GM23338 (cell line): ENCODE measurements at regions not wholly inside any gene's neighbourhood (a gene's known extent, or its start where the extent isn't known, plus 50 kb on each side); places are given as distances from the start of the nearest gene placed in this dataset.

ENCODE experiments used
- ATAC-seq: fragments of 200-7000 bp; cut with Tn5 transposase; 3 replicates; pipeline ENCODE4 v1.9.1; 2020
- DNase-seq: peaks from one replicate; pipeline ENCODE4 v3.0.0-alpha.2; 2015; ENCODE audit warnings: low spot score
- H2AFZ ChIP-seq: fragments of 200-600 bp; sonication (generic); 2 replicates; pipeline ENCODE4 v1.8.0; 2016; ENCODE audit warnings: antibody characterized with exemption, mild to moderate bottlenecking, moderate library complexity
- H3F3A ChIP-seq: fragments of 200-600 bp; sonication (generic); replicated peaks from 2 replicates; pipeline ENCODE4 v1.8.0; 2017; ENCODE audit warnings: antibody characterized with exemption, mixed run types, low read depth
- H3K27ac ChIP-seq: fragments of 200-600 bp; sonication (generic); 2 replicates; pipeline ENCODE4 v1.6.1; 2016; ENCODE audit warnings: low read depth
- H3K27me3 ChIP-seq: fragments of 200-600 bp; sonication (generic); 2 replicates; pipeline ENCODE4 v1.8.0; 2016; ENCODE audit warnings: mild to moderate bottlenecking, mixed run types, moderate library complexity; ENCODE audit not compliant: insufficient read depth
- H3K36me3 ChIP-seq: fragments of 200-600 bp; sonication (generic); 2 replicates; pipeline ENCODE4 v1.8.0; 2016; ENCODE audit warnings: mild to moderate bottlenecking; ENCODE audit not compliant: insufficient read depth
- H3K4me1 ChIP-seq: fragments of 200-600 bp; sonication (generic); 2 replicates; pipeline ENCODE4 v1.8.0; 2016; ENCODE audit warnings: mild to moderate bottlenecking, moderate library complexity; ENCODE audit not compliant: insufficient read depth
- H3K4me2 ChIP-seq: fragments of 200-600 bp; sonication (generic); 2 replicates; pipeline ENCODE4 v1.7.1; 2017; ENCODE audit warnings: mixed run types
- H3K4me3 ChIP-seq: fragments of 200-600 bp; sonication (generic); 2 replicates; pipeline ENCODE4 v1.6.1; 2016; ENCODE audit warnings: mixed run types
- H3K79me2 ChIP-seq: fragments of 200-600 bp; sonication (generic); replicated peaks from 2 replicates; pipeline ENCODE4 v1.8.0; 2017; ENCODE audit warnings: mild to moderate bottlenecking; ENCODE audit not compliant: insufficient read depth
- H3K9me2 ChIP-seq: fragments of 200-600 bp; sonication (generic); 2 replicates; pipeline ENCODE4 v1.8.0; 2017; ENCODE audit not compliant: insufficient read depth
- H4K20me1 ChIP-seq: fragments of 200-600 bp; sonication (generic); replicated peaks from 2 replicates; pipeline ENCODE4 v1.8.0; 2017; ENCODE audit warnings: mild to moderate bottlenecking; ENCODE audit not compliant: insufficient read depth
- H3K27ac Mint-ChIP-seq: 2 replicates; pipeline ENCODE4 v1.8.0; 2020; ENCODE audit warnings: inconsistent platforms, mild to moderate bottlenecking, moderate library complexity, mixed read lengths
- H3K27me3 Mint-ChIP-seq: 3 replicates; pipeline ENCODE4 v1.8.0; 2022; ENCODE audit warnings: low read depth, mild to moderate bottlenecking, moderate library complexity, mixed read lengths, inconsistent platforms; ENCODE audit not compliant: insufficient read depth, poor library complexity
- H3K36me3 Mint-ChIP-seq: 3 replicates; pipeline ENCODE4 v1.8.0; 2021; ENCODE audit warnings: low read depth, mild to moderate bottlenecking, inconsistent platforms, moderate library complexity, mixed read lengths
- H3K4me1 Mint-ChIP-seq: 3 replicates; pipeline ENCODE4 v1.8.0; 2020; ENCODE audit warnings: mild to moderate bottlenecking, inconsistent platforms, mixed read lengths
- H3K4me3 Mint-ChIP-seq: 3 replicates; pipeline ENCODE4 v1.8.0; 2021; ENCODE audit warnings: moderate library complexity, mild to moderate bottlenecking, inconsistent platforms, mixed read lengths
- H3K9me3 Mint-ChIP-seq: 3 replicates; pipeline ENCODE4 v1.8.0; 2020; ENCODE audit warnings: moderate library complexity, mild to moderate bottlenecking, inconsistent platforms, mixed read lengths
- CREB1 ChIP-seq: fragments of 250-450 bp; sonication (Bioruptor Pico); IDR thresholded peaks from 2 replicates; pipeline ENCODE4 v1.5.0; 2020; ENCODE audit warnings: low read depth, mild to moderate bottlenecking, moderate library complexity
- CTCF ChIP-seq, 2 experiments: fragments of 200-600 bp in 1 of 2; sonication (generic) in 1 of 2; conservative IDR thresholded peaks; 2 replicates each; pipeline versions ENCODE4 v1.5.1 to v1.6.1; 2016 to 2017; ENCODE audit warnings: antibody characterized with exemption in 2 of 2, low read depth in 2 of 2, mild to moderate bottlenecking in 2 of 2, moderate library complexity in 1 of 2
- ETS1 ChIP-seq: IDR thresholded peaks from 2 replicates; pipeline ENCODE4 v1.6.1; 2016; ENCODE audit warnings: antibody characterized with exemption
- EZH2 ChIP-seq: fragments of 200-600 bp; sonication (generic); IDR thresholded peaks from one replicate; pipeline ENCODE4 v1.8.0; 2017; ENCODE audit warnings: antibody characterized with exemption, mild to moderate bottlenecking, low read depth; ENCODE audit not compliant: unreplicated experiment
- EZH2phosphoT487 ChIP-seq: fragments of 200-600 bp; sonication (generic); IDR thresholded peaks from one replicate; pipeline ENCODE4 v1.8.1; 2018; ENCODE audit warnings: antibody characterized with exemption; ENCODE audit not compliant: unreplicated experiment
- JUNB ChIP-seq: IDR thresholded peaks from one replicate; pipeline ENCODE4 v1.6.1; 2016; ENCODE audit warnings: antibody characterized with exemption; ENCODE audit not compliant: unreplicated experiment
- NANOG ChIP-seq: IDR thresholded peaks from 2 replicates; pipeline ENCODE4 v1.6.1; 2016; ENCODE audit warnings: antibody characterized with exemption, borderline replicate concordance
- POLR2AphosphoS5 ChIP-seq: IDR thresholded peaks from 2 replicates; pipeline ENCODE4 v1.6.1; 2016; ENCODE audit warnings: antibody characterized with exemption, low read depth
- STAT1 ChIP-seq: IDR thresholded peaks from one replicate; pipeline ENCODE4 v1.6.1; 2016; ENCODE audit warnings: antibody characterized with exemption; ENCODE audit not compliant: unreplicated experiment
- ZNF114 ChIP-seq: fragments of 250-450 bp; sonication (Bioruptor Pico); IDR thresholded peaks from 2 replicates; pipeline ENCODE4 v1.5.0; 2020; ENCODE audit warnings: mild to moderate bottlenecking, moderate library complexity
- ZNF331 ChIP-seq: fragments of 250-450 bp; sonication (Bioruptor Pico); IDR thresholded peaks from 2 replicates; pipeline ENCODE4 v1.5.0; 2020; ENCODE audit warnings: low read depth, mild to moderate bottlenecking, moderate library complexity
- ZNF462 ChIP-seq: fragments of 250-450 bp; sonication (Bioruptor Pico); IDR thresholded peaks from 2 replicates; pipeline ENCODE4 v1.5.0; 2020; ENCODE audit warnings: mild to moderate bottlenecking, moderate library complexity
- TF ChIP-seq, protein P1 (sequence below): IDR thresholded peaks from one replicate; pipeline ENCODE4 v1.6.1; 2018; ENCODE audit warnings: antibody characterized with exemption; ENCODE audit not compliant: unreplicated experiment

GRCh38 chr3:18538463-18539230 is 113.5 kb upstream of the SATB1 start:
- H3K4me3 Mint-ChIP-seq: no peak overlapping the region
- H3K4me1 Mint-ChIP-seq: no peaks in the 10 kb centered on the region; the same call in 2 of the 3 replicates
- TF ChIP-seq EZH2phosphoT487 (no peak), JUNB (no peak), NANOG (no peak), CTCF (conservative IDR thresholded peaks at IDR 0.05; ENCODE audit: low read depth in 2 of 2) (no peak), STAT1 (no peak), ZNF462 (CRISPR knock-in tag) (no peak), ZNF331 (CRISPR knock-in tag) (no peak), ETS1 (no peak), CREB1 (CRISPR knock-in tag) (no peak), POLR2AphosphoS5 (no peak), EZH2 (no peak), ZNF114 (CRISPR knock-in tag) (no peak)
- TF ChIP-seq, protein P1, sequence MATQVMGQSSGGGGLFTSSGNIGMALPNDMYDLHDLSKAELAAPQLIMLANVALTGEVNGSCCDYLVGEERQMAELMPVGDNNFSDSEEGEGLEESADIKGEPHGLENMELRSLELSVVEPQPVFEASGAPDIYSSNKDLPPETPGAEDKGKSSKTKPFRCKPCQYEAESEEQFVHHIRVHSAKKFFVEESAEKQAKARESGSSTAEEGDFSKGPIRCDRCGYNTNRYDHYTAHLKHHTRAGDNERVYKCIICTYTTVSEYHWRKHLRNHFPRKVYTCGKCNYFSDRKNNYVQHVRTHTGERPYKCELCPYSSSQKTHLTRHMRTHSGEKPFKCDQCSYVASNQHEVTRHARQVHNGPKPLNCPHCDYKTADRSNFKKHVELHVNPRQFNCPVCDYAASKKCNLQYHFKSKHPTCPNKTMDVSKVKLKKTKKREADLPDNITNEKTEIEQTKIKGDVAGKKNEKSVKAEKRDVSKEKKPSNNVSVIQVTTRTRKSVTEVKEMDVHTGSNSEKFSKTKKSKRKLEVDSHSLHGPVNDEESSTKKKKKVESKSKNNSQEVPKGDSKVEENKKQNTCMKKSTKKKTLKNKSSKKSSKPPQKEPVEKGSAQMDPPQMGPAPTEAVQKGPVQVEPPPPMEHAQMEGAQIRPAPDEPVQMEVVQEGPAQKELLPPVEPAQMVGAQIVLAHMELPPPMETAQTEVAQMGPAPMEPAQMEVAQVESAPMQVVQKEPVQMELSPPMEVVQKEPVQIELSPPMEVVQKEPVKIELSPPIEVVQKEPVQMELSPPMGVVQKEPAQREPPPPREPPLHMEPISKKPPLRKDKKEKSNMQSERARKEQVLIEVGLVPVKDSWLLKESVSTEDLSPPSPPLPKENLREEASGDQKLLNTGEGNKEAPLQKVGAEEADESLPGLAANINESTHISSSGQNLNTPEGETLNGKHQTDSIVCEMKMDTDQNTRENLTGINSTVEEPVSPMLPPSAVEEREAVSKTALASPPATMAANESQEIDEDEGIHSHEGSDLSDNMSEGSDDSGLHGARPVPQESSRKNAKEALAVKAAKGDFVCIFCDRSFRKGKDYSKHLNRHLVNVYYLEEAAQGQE: no peak
- no peak overlapping the region for H3K27ac Mint-ChIP-seq
- H3K36me3 ChIP-seq: no peaks in the 10 kb centered on the region
- H3K27me3 ChIP-seq: no peaks in the 10 kb centered on the region
- H4K20me1 ChIP-seq: no peaks in the 10 kb centered on the region
- H3K79me2 ChIP-seq: no peaks in the 10 kb centered on the region
- no peak overlapping the region for H3K27ac ChIP-seq
- H3K4me2 ChIP-seq: no peak overlapping the region
- no peaks in the 10 kb centered on the region for H3K27me3 Mint-ChIP-seq
- no peak for DNase-seq
- ATAC-seq: no peak
- no peaks in the 10 kb centered on the region for H3K9me3 Mint-ChIP-seq
- no peaks in the 10 kb centered on the region for H3K9me2 ChIP-seq
- H3K4me1 ChIP-seq: no peaks in the 10 kb centered on the region
- H3F3A ChIP-seq: no peaks in the 10 kb centered on the region
- H3K36me3 Mint-ChIP-seq: no peaks in the 10 kb centered on the region
- no peak overlapping the region for H3K4me3 ChIP-seq
- no peak overlapping the region for H2AFZ ChIP-seq
